SU-DHL-6 (cell line): ENCODE measurements at regions not wholly inside any gene's neighbourhood (a gene's known extent, or its start where the extent isn't known, plus 50 kb on each side); places are given as distances from the start of the nearest gene placed in this dataset.

Experiments
- EZH2phosphoT487 ChIP-seq: fragments of 200-600 bp; sonication (generic), shearing (Covaris generic); conservative IDR thresholded peaks from 2 replicates; pipeline ENCODE4 v1.6.1; 2018; ENCODE audit warnings: mild to moderate bottlenecking, antibody characterized with exemption, low read length, moderate library complexity, mixed read lengths
- TF ChIP-seq, protein P1 (sequence below): fragments of 200-600 bp; sonication (generic); IDR thresholded peaks from one replicate; pipeline ENCODE4 v1.5.1; 2017; ENCODE audit warnings: antibody characterized with exemption, mild to moderate bottlenecking, low read length, moderate library complexity; ENCODE audit not compliant: insufficient read depth, poor library complexity, severe bottlenecking

DNA sequence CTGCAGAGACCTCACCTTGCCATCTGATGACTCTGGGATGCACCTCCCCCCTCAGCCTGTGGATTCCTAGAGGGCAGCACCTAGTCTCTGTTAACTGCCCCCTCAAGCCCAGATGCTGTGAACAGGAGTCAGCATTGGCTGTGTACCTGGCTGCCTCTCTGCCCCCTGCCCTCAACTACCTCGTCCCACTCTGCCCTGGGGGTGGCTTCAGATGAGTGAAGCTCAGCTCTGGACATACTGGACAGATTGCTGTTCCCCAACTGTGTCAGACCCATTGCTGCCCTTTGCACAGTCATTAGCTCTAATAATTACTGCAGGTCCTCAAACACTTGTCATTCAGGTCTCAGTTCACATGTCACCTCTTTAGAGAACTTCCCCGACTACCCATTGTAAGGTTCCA is 182.1 kb upstream of the TSHZ3 start:
- TF ChIP-seq, protein P1, sequence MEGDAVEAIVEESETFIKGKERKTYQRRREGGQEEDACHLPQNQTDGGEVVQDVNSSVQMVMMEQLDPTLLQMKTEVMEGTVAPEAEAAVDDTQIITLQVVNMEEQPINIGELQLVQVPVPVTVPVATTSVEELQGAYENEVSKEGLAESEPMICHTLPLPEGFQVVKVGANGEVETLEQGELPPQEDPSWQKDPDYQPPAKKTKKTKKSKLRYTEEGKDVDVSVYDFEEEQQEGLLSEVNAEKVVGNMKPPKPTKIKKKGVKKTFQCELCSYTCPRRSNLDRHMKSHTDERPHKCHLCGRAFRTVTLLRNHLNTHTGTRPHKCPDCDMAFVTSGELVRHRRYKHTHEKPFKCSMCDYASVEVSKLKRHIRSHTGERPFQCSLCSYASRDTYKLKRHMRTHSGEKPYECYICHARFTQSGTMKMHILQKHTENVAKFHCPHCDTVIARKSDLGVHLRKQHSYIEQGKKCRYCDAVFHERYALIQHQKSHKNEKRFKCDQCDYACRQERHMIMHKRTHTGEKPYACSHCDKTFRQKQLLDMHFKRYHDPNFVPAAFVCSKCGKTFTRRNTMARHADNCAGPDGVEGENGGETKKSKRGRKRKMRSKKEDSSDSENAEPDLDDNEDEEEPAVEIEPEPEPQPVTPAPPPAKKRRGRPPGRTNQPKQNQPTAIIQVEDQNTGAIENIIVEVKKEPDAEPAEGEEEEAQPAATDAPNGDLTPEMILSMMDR: no peak
- TF ChIP-seq EZH2phosphoT487: no peak
